ENCODE measurements at regions not wholly inside any gene's neighbourhood (a gene's known extent, or its start where the extent isn't known, plus 50 kb on each side); places are given as distances from the start of the nearest gene placed in this dataset.
"Not testable (repeated sequence)": the region's sequence is repeated elsewhere in the genome, so short reads cannot be mapped to it uniquely, and the experiment has no call there.

DNA sequence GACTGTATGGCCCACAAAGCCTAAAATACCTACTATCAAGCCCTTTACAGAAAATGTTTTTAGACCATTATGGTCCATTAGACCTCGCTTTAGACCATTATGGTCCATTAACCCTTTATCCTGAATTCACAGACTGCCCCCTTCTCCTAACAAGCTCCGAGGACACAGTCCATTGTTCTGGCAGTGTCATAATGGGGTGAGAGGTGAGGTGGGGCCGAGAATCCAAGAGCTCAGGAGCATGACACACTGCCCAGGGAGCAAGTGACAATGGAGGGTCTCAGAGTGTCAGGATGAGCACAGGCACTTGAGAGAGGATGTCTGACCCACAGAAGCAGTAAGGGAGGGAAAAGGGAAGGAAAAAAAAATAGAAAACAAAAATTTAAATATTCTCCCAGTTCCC is 212.4 kb upstream of the NT5E start:
- H3K4me3 ChIP-seq (ENCODE audit: low read depth in 2 of 2, low read length in 2 of 2), result no peak overlapping the region
- H3K27ac ChIP-seq (ENCODE audit: low read length), result no peak overlapping the region
- ATAC-seq (no peak), DNase-seq (ENCODE audit: low read depth, low spot score) (no peak)
- no peaks in the 10 kb centered on the region for H3K36me3 ChIP-seq (ENCODE audit: control insufficient read depth, insufficient read depth, low read length)
- TF ChIP-seq SIN3A (IDR thresholded peaks at IDR 0.05; ENCODE audit: borderline replicate concordance, insufficient read depth, low read depth, low read length), result no peak
- TF ChIP-seq, protein P1, sequence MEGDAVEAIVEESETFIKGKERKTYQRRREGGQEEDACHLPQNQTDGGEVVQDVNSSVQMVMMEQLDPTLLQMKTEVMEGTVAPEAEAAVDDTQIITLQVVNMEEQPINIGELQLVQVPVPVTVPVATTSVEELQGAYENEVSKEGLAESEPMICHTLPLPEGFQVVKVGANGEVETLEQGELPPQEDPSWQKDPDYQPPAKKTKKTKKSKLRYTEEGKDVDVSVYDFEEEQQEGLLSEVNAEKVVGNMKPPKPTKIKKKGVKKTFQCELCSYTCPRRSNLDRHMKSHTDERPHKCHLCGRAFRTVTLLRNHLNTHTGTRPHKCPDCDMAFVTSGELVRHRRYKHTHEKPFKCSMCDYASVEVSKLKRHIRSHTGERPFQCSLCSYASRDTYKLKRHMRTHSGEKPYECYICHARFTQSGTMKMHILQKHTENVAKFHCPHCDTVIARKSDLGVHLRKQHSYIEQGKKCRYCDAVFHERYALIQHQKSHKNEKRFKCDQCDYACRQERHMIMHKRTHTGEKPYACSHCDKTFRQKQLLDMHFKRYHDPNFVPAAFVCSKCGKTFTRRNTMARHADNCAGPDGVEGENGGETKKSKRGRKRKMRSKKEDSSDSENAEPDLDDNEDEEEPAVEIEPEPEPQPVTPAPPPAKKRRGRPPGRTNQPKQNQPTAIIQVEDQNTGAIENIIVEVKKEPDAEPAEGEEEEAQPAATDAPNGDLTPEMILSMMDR (IDR thresholded peaks at IDR 0.05), result no peak
- no peak for TF ChIP-seq POLR2AphosphoS5 (IDR thresholded peaks at IDR 0.05; ENCODE audit: low read depth, low read length)
- TF ChIP-seq, protein P2, sequence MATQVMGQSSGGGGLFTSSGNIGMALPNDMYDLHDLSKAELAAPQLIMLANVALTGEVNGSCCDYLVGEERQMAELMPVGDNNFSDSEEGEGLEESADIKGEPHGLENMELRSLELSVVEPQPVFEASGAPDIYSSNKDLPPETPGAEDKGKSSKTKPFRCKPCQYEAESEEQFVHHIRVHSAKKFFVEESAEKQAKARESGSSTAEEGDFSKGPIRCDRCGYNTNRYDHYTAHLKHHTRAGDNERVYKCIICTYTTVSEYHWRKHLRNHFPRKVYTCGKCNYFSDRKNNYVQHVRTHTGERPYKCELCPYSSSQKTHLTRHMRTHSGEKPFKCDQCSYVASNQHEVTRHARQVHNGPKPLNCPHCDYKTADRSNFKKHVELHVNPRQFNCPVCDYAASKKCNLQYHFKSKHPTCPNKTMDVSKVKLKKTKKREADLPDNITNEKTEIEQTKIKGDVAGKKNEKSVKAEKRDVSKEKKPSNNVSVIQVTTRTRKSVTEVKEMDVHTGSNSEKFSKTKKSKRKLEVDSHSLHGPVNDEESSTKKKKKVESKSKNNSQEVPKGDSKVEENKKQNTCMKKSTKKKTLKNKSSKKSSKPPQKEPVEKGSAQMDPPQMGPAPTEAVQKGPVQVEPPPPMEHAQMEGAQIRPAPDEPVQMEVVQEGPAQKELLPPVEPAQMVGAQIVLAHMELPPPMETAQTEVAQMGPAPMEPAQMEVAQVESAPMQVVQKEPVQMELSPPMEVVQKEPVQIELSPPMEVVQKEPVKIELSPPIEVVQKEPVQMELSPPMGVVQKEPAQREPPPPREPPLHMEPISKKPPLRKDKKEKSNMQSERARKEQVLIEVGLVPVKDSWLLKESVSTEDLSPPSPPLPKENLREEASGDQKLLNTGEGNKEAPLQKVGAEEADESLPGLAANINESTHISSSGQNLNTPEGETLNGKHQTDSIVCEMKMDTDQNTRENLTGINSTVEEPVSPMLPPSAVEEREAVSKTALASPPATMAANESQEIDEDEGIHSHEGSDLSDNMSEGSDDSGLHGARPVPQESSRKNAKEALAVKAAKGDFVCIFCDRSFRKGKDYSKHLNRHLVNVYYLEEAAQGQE (IDR thresholded peaks at IDR 0.05; ENCODE audit: insufficient read depth in 1 of 2, low read depth in 2 of 2, low read length in 1 of 2), result no peak
- TF ChIP-seq TCF7L2 (IDR thresholded peaks at IDR 0.05; ENCODE audit: low read depth, low read length), result no peak
- no peaks in the 10 kb centered on the region for H3K4me1 ChIP-seq (ENCODE audit: control insufficient read depth, insufficient read depth, low read length)
- no peaks in the 10 kb centered on the region; the same call in 1 of the 2 replicates for H3K27me3 ChIP-seq (ENCODE audit: control insufficient read depth, insufficient read depth, low read length)
- ChIA-PET POLR2A (no interaction called here), CTCF (no interaction called here)
- in situ Hi-C loops (cut with HindIII; ENCODE audit: low pct_unique_long_range_greater_than_20kb, low sequenced_read_pairs) (no loop called here), intact Hi-C loops (cut with micrococcal nuclease; ENCODE audit: unreplicated experiment) (no loop called here)
- no peaks in the 10 kb centered on the region for H3K9me3 ChIP-seq (ENCODE audit: control insufficient read depth, insufficient read depth, low read depth, low read length)
- no TSS peak for BruUV-seq (replicated peaks)

- POLR2A ChIA-PET, result no interaction called here
- DNase-seq (ENCODE audit: low read depth, low spot score) (no peak), ATAC-seq (no peak)
- H3K4me3 ChIP-seq (ENCODE audit: low read depth in 2 of 2, low read length in 2 of 2), result no peak overlapping the region
- in situ Hi-C loops (cut with HindIII; ENCODE audit: low pct_unique_long_range_greater_than_20kb, low sequenced_read_pairs) (no loop called here), intact Hi-C loops (cut with micrococcal nuclease; ENCODE audit: unreplicated experiment) (no loop called here)
- H3K36me3 ChIP-seq (ENCODE audit: control insufficient read depth, insufficient read depth, low read length), result no peaks in the 10 kb centered on the region
- no peaks in the 10 kb centered on the region for H3K4me1 ChIP-seq (ENCODE audit: control insufficient read depth, insufficient read depth, low read length)
- H3K27ac ChIP-seq (ENCODE audit: low read length), result no peak overlapping the region
- no peaks in the 10 kb centered on the region for H3K9me3 ChIP-seq (ENCODE audit: control insufficient read depth, insufficient read depth, low read depth, low read length)
- CTCF ChIA-PET, result no interaction called here
- no peaks in the 10 kb centered on the region; the same call in 1 of the 2 replicates for H3K27me3 ChIP-seq (ENCODE audit: control insufficient read depth, insufficient read depth, low read length)
- TF ChIP-seq, protein P2 (IDR thresholded peaks at IDR 0.05; ENCODE audit: insufficient read depth in 1 of 2, low read depth in 2 of 2, low read length in 1 of 2), result no peak
- TF ChIP-seq SIN3A (IDR thresholded peaks at IDR 0.05; ENCODE audit: borderline replicate concordance, insufficient read depth, low read depth, low read length) (no peak), TCF7L2 (IDR thresholded peaks at IDR 0.05; ENCODE audit: low read depth, low read length) (no peak), POLR2AphosphoS5 (IDR thresholded peaks at IDR 0.05; ENCODE audit: low read depth, low read length) (no peak)
- TF ChIP-seq, protein P1 (IDR thresholded peaks at IDR 0.05), result no peak
- no TSS peak for BruUV-seq (replicated peaks)
Observed at GRCh38 chr6:85236636-85237035, 213.2 kb upstream of the NT5E start.

DNA sequence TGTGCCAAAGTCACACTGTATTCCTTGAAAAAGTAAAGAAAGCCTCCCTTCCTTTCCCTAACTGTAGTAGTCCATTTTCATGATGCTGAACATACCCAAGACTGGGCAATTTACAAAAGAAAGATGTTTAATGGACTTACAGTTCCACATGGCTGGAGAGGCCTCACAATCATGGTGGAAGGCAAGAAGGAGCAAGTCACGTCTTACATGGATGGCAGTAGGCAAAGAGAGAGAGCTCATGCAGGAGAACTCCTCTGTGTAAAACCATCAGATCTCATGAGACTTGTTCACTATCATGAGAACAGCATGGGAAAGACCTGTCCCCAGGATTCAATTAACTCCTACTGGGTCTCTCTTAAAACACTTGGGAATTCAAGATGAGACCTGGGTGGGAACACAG is 222.5 kb upstream of the NT5E start:
- H3K27me3 ChIP-seq (ENCODE audit: control insufficient read depth, insufficient read depth, low read length); POLR2A ChIA-PET; H3K4me1 ChIP-seq (ENCODE audit: control insufficient read depth, insufficient read depth, low read length); BruUV-seq (replicated peaks); in situ Hi-C loops (cut with HindIII; ENCODE audit: low pct_unique_long_range_greater_than_20kb, low sequenced_read_pairs); H3K4me3 ChIP-seq (ENCODE audit: low read depth in 2 of 2, low read length in 2 of 2); ATAC-seq; H3K36me3 ChIP-seq (ENCODE audit: control insufficient read depth, insufficient read depth, low read length); H3K9me3 ChIP-seq (ENCODE audit: control insufficient read depth, insufficient read depth, low read depth, low read length); H3K27ac ChIP-seq (ENCODE audit: low read length); intact Hi-C loops (cut with micrococcal nuclease; ENCODE audit: unreplicated experiment); DNase-seq (ENCODE audit: low read depth, low spot score): not testable (repeated sequence)
- CTCF ChIA-PET, result interaction anchor here (0.6 kb wide), 1 partner anchor 12 kb away, joined by 3 read pairs; no protein-coding TSS in a partner anchor

DNA sequence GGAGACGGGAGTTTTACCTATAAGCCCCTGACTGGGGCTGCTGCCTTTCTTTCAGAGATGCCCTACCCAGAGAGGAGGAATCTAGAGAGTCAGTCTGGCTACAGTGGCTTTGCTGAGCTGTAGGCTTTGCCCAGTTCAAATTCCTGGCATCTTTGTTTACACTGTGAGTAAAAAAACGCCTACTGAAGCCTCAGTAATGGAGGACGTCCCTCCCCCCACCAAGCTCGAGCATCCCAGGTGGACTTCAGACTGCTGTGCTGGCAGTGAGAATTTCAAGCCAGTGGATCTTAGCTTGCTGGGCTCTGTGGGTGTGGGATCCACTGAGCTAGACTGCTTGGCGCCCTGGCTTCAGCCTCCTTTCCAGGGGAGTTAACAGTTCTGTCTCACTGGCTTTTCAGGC is 237.1 kb upstream of the NT5E start:
- in situ Hi-C loops (cut with HindIII; ENCODE audit: low pct_unique_long_range_greater_than_20kb, low sequenced_read_pairs); H3K4me3 ChIP-seq (ENCODE audit: low read depth in 2 of 2, low read length in 2 of 2); POLR2A ChIA-PET; CTCF ChIA-PET; H3K27me3 ChIP-seq (ENCODE audit: control insufficient read depth, insufficient read depth, low read length); H3K36me3 ChIP-seq (ENCODE audit: control insufficient read depth, insufficient read depth, low read length); DNase-seq (ENCODE audit: low read depth, low spot score); BruUV-seq (replicated peaks); H3K27ac ChIP-seq (ENCODE audit: low read length); H3K4me1 ChIP-seq (ENCODE audit: control insufficient read depth, insufficient read depth, low read length); ATAC-seq; intact Hi-C loops (cut with micrococcal nuclease; ENCODE audit: unreplicated experiment); H3K9me3 ChIP-seq (ENCODE audit: control insufficient read depth, insufficient read depth, low read depth, low read length): not testable (repeated sequence)
